Neuronal stem cell (in vitro differentiated cells): ENCODE measurements at regions not wholly inside any gene's neighbourhood (a gene's known extent, or its start where the extent isn't known, plus 50 kb on each side); places are given as distances from the start of the nearest gene placed in this dataset.

Experiments
- DNase-seq: peaks from one replicate; pipeline ENCODE4 v3.0.0-alpha.2; 2013; ENCODE audit warnings: low spot score
- H2AFZ ChIP-seq: one replicate; pipeline ENCODE4 v1.6.1; 2013; ENCODE audit warnings: mild to moderate bottlenecking, low read length, inconsistent platforms
- H2AK5ac ChIP-seq: 2 replicates; pipeline ENCODE4 v1.6.1; 2013; ENCODE audit warnings: low read depth, mild to moderate bottlenecking, inconsistent platforms, low read length, moderate library complexity, mixed read lengths
- H2BK120ac ChIP-seq: 2 replicates; pipeline ENCODE4 v1.6.1; 2013; ENCODE audit warnings: low read depth, mild to moderate bottlenecking, inconsistent platforms, low read length, moderate library complexity, mixed read lengths
- H2BK12ac ChIP-seq: one replicate; pipeline ENCODE4 v1.6.1; 2013; ENCODE audit warnings: low read length, inconsistent platforms
- H2BK15ac ChIP-seq: 2 replicates; pipeline ENCODE4 v1.6.1; 2013; ENCODE audit warnings: mild to moderate bottlenecking, low read length, inconsistent platforms, mixed read lengths
- H2BK5ac ChIP-seq: one replicate; pipeline ENCODE4 v1.6.1; 2013; ENCODE audit warnings: inconsistent platforms, mild to moderate bottlenecking, low read length, moderate library complexity
- H3K14ac ChIP-seq: one replicate; pipeline ENCODE4 v1.6.1; 2013; ENCODE audit warnings: low read length, inconsistent platforms
- H3K18ac ChIP-seq: 2 replicates; pipeline ENCODE4 v1.6.1; 2013; ENCODE audit warnings: low read length, inconsistent platforms
- H3K23ac ChIP-seq: 2 replicates; pipeline ENCODE4 v1.6.1; 2013; ENCODE audit warnings: low read depth, mild to moderate bottlenecking, mixed read lengths, low read length, inconsistent platforms; ENCODE audit not compliant: poor library complexity
- H3K27ac ChIP-seq: replicated peaks from 3 replicates; pipeline ENCODE4 v1.5.1; 2013; ENCODE audit warnings: low read length, inconsistent platforms
- H3K27me3 ChIP-seq, 3 experiments: 2 replicates each; pipeline ENCODE4 v1.6.1; 2013; ENCODE audit warnings: low read length in 3 of 3, mild to moderate bottlenecking in 2 of 3, inconsistent platforms in 1 of 3, low read depth in 1 of 3, mixed read lengths in 1 of 3, moderate library complexity in 1 of 3; ENCODE audit not compliant: control insufficient read depth in 3 of 3, insufficient read depth in 3 of 3
- H3K36me3 ChIP-seq, 2 donors: replicated peaks in 1 of 2; 2 replicates each; pipeline ENCODE4 v1.6.1; 2013; ENCODE audit warnings: low read length in 2 of 2; ENCODE audit not compliant: control insufficient read depth in 2 of 2, insufficient read depth in 2 of 2
- H3K4ac ChIP-seq: 2 replicates; pipeline ENCODE4 v1.6.1; 2013; ENCODE audit warnings: inconsistent platforms, mild to moderate bottlenecking, low read length, moderate library complexity
- H3K4me1 ChIP-seq, 2 donors: 1 replicate in 1 of 2; 2 replicates in 1 of 2; pipeline ENCODE4 v1.6.1; 2013; ENCODE audit warnings: low read length in 2 of 2, low read depth in 1 of 2; ENCODE audit not compliant: control insufficient read depth in 2 of 2, insufficient read depth in 1 of 2
- H3K4me2 ChIP-seq: one replicate; pipeline ENCODE4 v1.6.1; 2013; ENCODE audit warnings: mild to moderate bottlenecking, low read length, inconsistent platforms; ENCODE audit not compliant: insufficient read depth, poor library complexity, severe bottlenecking
- H3K4me3 ChIP-seq, 2 donors: 2 replicates each; pipeline ENCODE4 v1.5.1; 2013; ENCODE audit warnings: low read length in 2 of 2, mild to moderate bottlenecking in 2 of 2, inconsistent platforms in 1 of 2, moderate library complexity in 1 of 2
- H3K79me1 ChIP-seq: one replicate; pipeline ENCODE4 v1.6.1; 2013; ENCODE audit warnings: low read depth, mild to moderate bottlenecking, inconsistent platforms, low read length, moderate library complexity
- H3K9ac ChIP-seq: one replicate; pipeline ENCODE4 v1.6.1; 2013; ENCODE audit warnings: mild to moderate bottlenecking, low read depth, low read length, inconsistent platforms; ENCODE audit not compliant: poor library complexity
- H3K9me3 ChIP-seq, 2 donors: replicated peaks in 1 of 2; 2 replicates each; pipeline versions ENCODE3 to v1.6.1; 2013; ENCODE audit warnings: low read length in 2 of 2, mild to moderate bottlenecking in 2 of 2, inconsistent platforms in 1 of 2, low read depth in 1 of 2, mixed read lengths in 1 of 2, moderate library complexity in 1 of 2; ENCODE audit not compliant: control insufficient read depth in 2 of 2, insufficient read depth in 1 of 2
- H4K8ac ChIP-seq: one replicate; pipeline ENCODE4 v1.6.1; 2013; ENCODE audit warnings: low read depth, mild to moderate bottlenecking, inconsistent platforms, low read length, moderate library complexity
- H4K91ac ChIP-seq: one replicate; pipeline ENCODE4 v1.6.1; 2013; ENCODE audit warnings: low read length, low read depth, mild to moderate bottlenecking, inconsistent platforms; ENCODE audit not compliant: poor library complexity
- WGBS, 2 donors: extraction: QIAGEN DNeasy Blood & Tissue Kit; methylation state at CpG; one replicate each; pipeline ENCODE4 v1.1.7; 2013; ENCODE audit warnings: missing lambda C conversion rate in 2 of 2, mixed read lengths in 1 of 2; ENCODE audit not compliant: insufficient read length in 2 of 2, insufficient replicate concordance in 1 of 2; ENCODE audit errors: extremely low coverage in 2 of 2; 5-methylcytosine and 5-hydroxymethylcytosine counted together

GRCh38 chr13:99740251-99740979, 231.2 kb downstream of the ZIC5 start:
- no peaks in the 10 kb centered on the region for H3K36me3 ChIP-seq
- H3K79me1 ChIP-seq = no peaks in the 10 kb centered on the region
- H3K14ac ChIP-seq = no peak overlapping the region
- H2BK15ac ChIP-seq = no peak overlapping the region
- H2AK5ac ChIP-seq = no peak overlapping the region
- H3K27me3 ChIP-seq = no peaks in the 10 kb centered on the region
- DNase-seq = no peak
- H4K91ac ChIP-seq = no peak overlapping the region
- H3K18ac ChIP-seq = peak overlapping the region; percentile 39
- H3K4ac ChIP-seq = no peak overlapping the region
- no peak overlapping the region for H2BK12ac ChIP-seq
- H4K8ac ChIP-seq = no peak overlapping the region
- H2BK120ac ChIP-seq = no peak overlapping the region
- no peak overlapping the region for H3K9ac ChIP-seq
- H3K4me2 ChIP-seq = no peak overlapping the region
- no peak overlapping the region for H3K4me3 ChIP-seq
- H3K4me1 ChIP-seq = peaks cover 25 to 37% of the 10 kb centered on the region in 2 donors
- no peak overlapping the region for H3K27ac ChIP-seq
- H2BK5ac ChIP-seq = no peak overlapping the region
- H3K23ac ChIP-seq = no peak overlapping the region
- no peaks in the 10 kb centered on the region for H3K9me3 ChIP-seq
- no CpG with 5 or more reads among the region's 17 CpGs for WGBS, 2 donors
- no peak overlapping the region for H2AFZ ChIP-seq

- H3K9ac ChIP-seq = no peak overlapping the region
- H3K9me3 ChIP-seq = no peaks in the 10 kb centered on the region
- H2BK12ac ChIP-seq = no peak overlapping the region
- no peak overlapping the region for H2AK5ac ChIP-seq
- H2BK5ac ChIP-seq = no peak overlapping the region
- no peaks in the 10 kb centered on the region for H3K79me1 ChIP-seq
- H3K14ac ChIP-seq = no peak overlapping the region
- no peak overlapping the region for H3K4ac ChIP-seq
- H2BK15ac ChIP-seq = no peak overlapping the region
- no peaks in the 10 kb centered on the region for H3K36me3 ChIP-seq
- no peak for DNase-seq
- H3K27ac ChIP-seq = no peak overlapping the region
- no peak overlapping the region for H2AFZ ChIP-seq
- H3K18ac ChIP-seq = peak overlapping the region; percentile 58
- peaks cover 23 to 36% of the 10 kb centered on the region in 2 donors for H3K4me1 ChIP-seq
- no peak overlapping the region for H2BK120ac ChIP-seq
- WGBS, 2 donors = no CpG with 5 or more reads among the region's 4 CpGs
- H4K8ac ChIP-seq = no peak overlapping the region
- H4K91ac ChIP-seq = no peak overlapping the region
- H3K4me3 ChIP-seq = no peak overlapping the region
- no peaks in the 10 kb centered on the region for H3K27me3 ChIP-seq
- H3K4me2 ChIP-seq = no peak overlapping the region
- H3K23ac ChIP-seq = no peak overlapping the region
These were observed 232.9 kb downstream of the ZIC5 start for GRCh38 chr13:99738626-99739025.

- Histone ChIP-seq H2BK12ac (no peak overlapping the region), H3K4me1 (peaks cover 24 to 33% of the 10 kb centered on the region in 2 donors), H2BK15ac (no peak overlapping the region), H3K9me3 (no peaks in the 10 kb centered on the region), H3K14ac (no peak overlapping the region), H3K27ac (no peak overlapping the region), H3K4ac (no peak overlapping the region), H3K27me3 (no peaks in the 10 kb centered on the region), H2AFZ (no peak overlapping the region), H3K4me3 (no peak overlapping the region), H3K9ac (no peak overlapping the region), H3K79me1 (no peaks in the 10 kb centered on the region), H4K91ac (no peak overlapping the region), H3K4me2 (no peak overlapping the region), H2BK120ac (no peak overlapping the region), H2BK5ac (no peak overlapping the region), H3K36me3 (no peaks in the 10 kb centered on the region), H4K8ac (no peak overlapping the region), H2AK5ac (no peak overlapping the region), H3K18ac (peak overlapping the region; percentile 4), H3K23ac (no peak overlapping the region)
- no peak for DNase-seq
- no CpG with 5 or more reads among the region's 8 CpGs for WGBS, 2 donors
These were observed 233.9 kb downstream of the ZIC5 start for GRCh38 chr13:99737481-99738245.

GRCh38 chr13:99736541-99736940, 235.0 kb downstream of the ZIC5 start:
- Histone ChIP-seq H3K27me3 (no peaks in the 10 kb centered on the region), H4K91ac (no peak overlapping the region), H3K4me2 (no peak overlapping the region), H3K4me1 (peaks cover 25% of the 10 kb centered on the region in 2 donors), H3K9ac (no peak overlapping the region), H3K18ac (no peak overlapping the region), H3K79me1 (no peaks in the 10 kb centered on the region), H3K23ac (no peak overlapping the region), H3K4ac (no peak overlapping the region), H2AFZ (no peak overlapping the region), H2BK5ac (no peak overlapping the region), H3K36me3 (no peaks in the 10 kb centered on the region), H2BK120ac (no peak overlapping the region), H3K27ac (no peak overlapping the region), H4K8ac (no peak overlapping the region), H3K9me3 (no peaks in the 10 kb centered on the region), H2BK12ac (no peak overlapping the region), H3K14ac (no peak overlapping the region), H3K4me3 (no peak overlapping the region), H2AK5ac (no peak overlapping the region), H2BK15ac (no peak overlapping the region)
- WGBS, 2 donors = no CpG with 5 or more reads among the region's 3 CpGs
- DNase-seq = no peak
